ENCODE measurements at regions not wholly inside any gene's neighbourhood (a gene's known extent, or its start where the extent isn't known, plus 50 kb on each side); places are given as distances from the start of the nearest gene placed in this dataset.

- TF ChIP-seq CTCF (IDR thresholded peaks at IDR 0.05) (no peak), REST (IDR thresholded peaks at IDR 0.05; ENCODE audit: insufficient read depth in 1 of 2, low read depth in 2 of 2, low read length in 1 of 2) (no peak), POLR2AphosphoS5 (IDR thresholded peaks at IDR 0.05; ENCODE audit: low read depth, low read length) (no peak), TCF7L2 (IDR thresholded peaks at IDR 0.05; ENCODE audit: low read depth, low read length) (no peak)
Measured at GRCh38 chr2:65724336-65724735, 291.9 kb upstream of the SPRED2 start.

Measured in Panc1 (cell line).